GM23248 (cell line): ENCODE measurements at regions not wholly inside any gene's neighbourhood (a gene's known extent, or its start where the extent isn't known, plus 50 kb on each side); places are given as distances from the start of the nearest gene placed in this dataset. TPM values are rescaled to one million over a fixed set of nuclear protein-coding genes. Genes with fewer than 3 reads are reported as not detected.

ENCODE experiments used
- DNase-seq: peaks from one replicate; pipeline ENCODE4 v3.0.0-alpha.2; 2015
- H2AFZ ChIP-seq: fragments of 200-600 bp; sonication (generic); 2 replicates; pipeline ENCODE4 v1.6.1; 2016; ENCODE audit warnings: antibody characterized with exemption
- H3F3A ChIP-seq: fragments of 200-600 bp; sonication (generic); 2 replicates; pipeline ENCODE4 v1.6.1; 2016; ENCODE audit warnings: mild to moderate bottlenecking, antibody characterized with exemption, mixed run types; ENCODE audit not compliant: insufficient read depth
- H3K27ac ChIP-seq: fragments of 200-600 bp; sonication (generic); 2 replicates; pipeline ENCODE4 v1.5.1; 2016; ENCODE audit warnings: mild to moderate bottlenecking
- H3K27me3 ChIP-seq: fragments of 200-600 bp; sonication (generic); replicated peaks from 2 replicates; pipeline ENCODE4 v1.6.1; 2016; ENCODE audit warnings: mild to moderate bottlenecking; ENCODE audit not compliant: insufficient read depth
- H3K36me3 ChIP-seq: fragments of 200-600 bp; sonication (generic); 2 replicates; pipeline ENCODE4 v1.6.1; 2016; ENCODE audit warnings: low read depth, mild to moderate bottlenecking
- H3K4me1 ChIP-seq: fragments of 200-600 bp; sonication (generic); 2 replicates; pipeline ENCODE4 v1.6.1; 2016; ENCODE audit warnings: mild to moderate bottlenecking; ENCODE audit not compliant: insufficient read depth
- H3K4me2 ChIP-seq: fragments of 200-600 bp; sonication (generic); one replicate; pipeline ENCODE4 v1.6.1; 2016; ENCODE audit warnings: mild to moderate bottlenecking; ENCODE audit not compliant: unreplicated experiment
- H3K4me3 ChIP-seq: fragments of 200-600 bp; sonication (generic); 2 replicates; pipeline ENCODE4 v1.5.1; 2016; ENCODE audit warnings: mild to moderate bottlenecking
- H3K79me2 ChIP-seq: fragments of 200-600 bp; sonication (generic); 2 replicates; pipeline ENCODE4 v1.6.1; 2016; ENCODE audit warnings: mild to moderate bottlenecking; ENCODE audit not compliant: insufficient read depth
- H3K9ac ChIP-seq: fragments of 200-600 bp; sonication (generic); 2 replicates; pipeline ENCODE4 v1.6.1; 2016; ENCODE audit warnings: mild to moderate bottlenecking
- H3K9me2 ChIP-seq: fragments of 200-600 bp; sonication (generic); 2 replicates; pipeline ENCODE4 v1.6.1; 2016; ENCODE audit warnings: mixed run types, mild to moderate bottlenecking, moderate library complexity; ENCODE audit not compliant: insufficient read depth
- H3K9me3 ChIP-seq: fragments of 200-600 bp; sonication (generic); one replicate; pipeline ENCODE4 v1.6.1; 2017; ENCODE audit warnings: low read depth
- H4K20me1 ChIP-seq: fragments of 200-600 bp; sonication (generic); 2 replicates; pipeline ENCODE4 v1.6.0; 2016; ENCODE audit not compliant: insufficient read depth
- EZH2 ChIP-seq: fragments of 200-600 bp; sonication (generic); IDR thresholded peaks from 2 replicates; pipeline ENCODE4 v1.6.1; 2018; ENCODE audit warnings: antibody characterized with exemption, mild to moderate bottlenecking; ENCODE audit not compliant: insufficient read depth, poor library complexity, severe bottlenecking
- EZH2phosphoT487 ChIP-seq: fragments of 200-600 bp; sonication (generic); IDR thresholded peaks from 2 replicates; pipeline ENCODE4 v1.6.1; 2018; ENCODE audit warnings: antibody characterized with exemption, moderate library complexity, mild to moderate bottlenecking, low read depth; ENCODE audit not compliant: insufficient read depth
- WGBS, 2 experiments: methylation state at CpG; one replicate each; pipeline ENCODE4 v1.1.6; 2015 to 2017; ENCODE audit warnings: low lambda C conversion rate in 2 of 2, low coverage in 1 of 2; ENCODE audit errors: missing lambda C conversion rate in 2 of 2; 5-methylcytosine and 5-hydroxymethylcytosine counted together
- in situ Hi-C: fragments of 300-500 bp; cut with MboI; formaldehyde crosslinking; loops from 2 replicates; pipeline ENCODE4 v1.15.0; 2020
- small RNA-seq: library from RNA; depleted of rRNA; stranded (forward); fragments of <200 nt; gene quantifications from one replicate; pipeline ENCODE3, GENCODE V24; 2014; ENCODE audit warnings: low read depth, low replicate concordance

DNA sequence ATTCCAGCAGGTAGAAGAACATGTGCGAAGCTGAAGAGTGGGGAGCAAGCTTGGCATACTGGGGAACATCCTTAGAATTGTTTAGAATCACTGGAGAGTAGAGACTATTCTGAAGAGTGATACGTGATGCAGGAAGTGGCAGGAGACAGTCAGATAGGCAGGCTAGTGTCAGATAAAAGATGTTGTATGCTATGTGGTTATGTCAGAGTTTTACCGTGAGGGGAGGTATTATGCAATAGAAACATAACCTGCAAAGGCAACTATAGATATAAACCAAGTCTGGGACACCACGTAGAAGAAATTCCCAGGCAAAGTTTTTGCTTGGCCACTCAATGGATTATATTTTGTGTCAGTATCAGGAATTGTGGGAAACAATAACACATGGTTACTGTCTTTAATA is 62.0 kb upstream of the ZSWIM2 start:
- no peaks in the 10 kb centered on the region for H3K9me3 ChIP-seq
- no peak overlapping the region for H3K4me3 ChIP-seq
- no peaks in the 10 kb centered on the region for H3K4me1 ChIP-seq
- H3K27me3 ChIP-seq = no peaks in the 10 kb centered on the region
- 56 to 58% methylated on average over 4 of the region's 4 CpGs for WGBS, 2 experiments
- H3K79me2 ChIP-seq = no peaks in the 10 kb centered on the region
- in situ Hi-C loops = no loop called here
- H3F3A ChIP-seq = no peaks in the 10 kb centered on the region
- no peak for DNase-seq
- TF ChIP-seq EZH2phosphoT487 = no peak
- TF ChIP-seq EZH2 = no peak
- H3K4me2 ChIP-seq = no peak overlapping the region
- no peaks in the 10 kb centered on the region for H3K36me3 ChIP-seq
- no peak overlapping the region for H3K27ac ChIP-seq
- no peak overlapping the region for H2AFZ ChIP-seq
- no peaks in the 10 kb centered on the region for H4K20me1 ChIP-seq
- no peaks in the 10 kb centered on the region for H3K9me2 ChIP-seq
- no peak overlapping the region for H3K9ac ChIP-seq

DNA sequence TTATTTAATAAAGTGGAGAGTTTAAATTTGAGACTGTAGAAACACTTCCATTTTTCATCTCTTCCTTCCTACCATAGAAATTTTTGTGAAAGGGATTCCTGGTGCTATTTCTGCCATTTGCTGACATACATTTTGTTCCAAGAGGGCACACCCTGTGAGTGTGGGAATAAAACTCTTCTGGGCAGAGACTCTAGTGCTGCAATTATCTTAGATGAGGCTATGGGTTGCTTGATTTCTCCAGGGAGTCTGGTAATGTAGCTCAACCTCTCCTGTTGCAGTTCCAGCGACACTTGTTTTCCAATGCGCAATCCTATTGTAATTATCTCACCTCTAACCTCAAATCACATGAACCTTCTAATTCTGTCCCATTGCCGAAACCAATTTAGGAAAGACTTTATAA is 60.1 kb upstream of the ZSWIM2 start:
- H3K27ac ChIP-seq = no peak overlapping the region
- no peaks in the 10 kb centered on the region for H3K27me3 ChIP-seq
- no peak overlapping the region for H3K9ac ChIP-seq
- no peak overlapping the region for H3K4me2 ChIP-seq
- 50 to 67% methylated on average over 3 of the region's 3 CpGs for WGBS, 2 experiments
- H3K36me3 ChIP-seq = no peaks in the 10 kb centered on the region
- H3F3A ChIP-seq = no peaks in the 10 kb centered on the region
- no peaks in the 10 kb centered on the region for H3K4me1 ChIP-seq
- in situ Hi-C loops = no loop called here
- TF ChIP-seq EZH2 = no peak
- no peak for TF ChIP-seq EZH2phosphoT487
- no peaks in the 10 kb centered on the region for H3K9me3 ChIP-seq
- H2AFZ ChIP-seq = no peak overlapping the region
- H3K4me3 ChIP-seq = no peak overlapping the region
- no peaks in the 10 kb centered on the region for H3K79me2 ChIP-seq
- H3K9me2 ChIP-seq = no peaks in the 10 kb centered on the region
- DNase-seq = no peak
- no peaks in the 10 kb centered on the region for H4K20me1 ChIP-seq

DNA sequence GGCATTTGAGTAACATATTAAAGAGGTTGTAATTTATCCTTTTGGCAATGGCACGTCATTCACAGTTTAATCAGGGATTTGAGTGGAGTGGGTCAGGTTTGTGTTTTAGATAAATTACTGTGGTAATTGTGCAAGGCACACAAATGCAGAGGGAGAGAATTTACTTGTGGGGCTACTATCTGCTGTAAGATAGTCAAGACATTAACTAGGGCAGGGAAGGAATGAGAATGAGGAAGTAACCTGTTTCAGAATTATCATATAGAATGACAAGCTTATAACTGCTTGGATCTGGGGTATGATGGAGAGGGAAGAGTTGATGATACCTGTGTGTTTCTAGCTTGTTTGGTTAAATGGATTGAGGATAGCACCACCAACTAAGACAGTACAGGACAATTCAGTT is 58.9 kb upstream of the ZSWIM2 start:
- Histone ChIP-seq H3K4me3 (no peak overlapping the region), H3K36me3 (no peaks in the 10 kb centered on the region), H3K27me3 (no peaks in the 10 kb centered on the region), H3K79me2 (no peaks in the 10 kb centered on the region), H3K9ac (no peak overlapping the region), H3F3A (no peaks in the 10 kb centered on the region), H3K4me1 (no peaks in the 10 kb centered on the region), H3K9me3 (no peaks in the 10 kb centered on the region), H3K27ac (no peak overlapping the region), H3K9me2 (no peaks in the 10 kb centered on the region), H4K20me1 (no peaks in the 10 kb centered on the region), H2AFZ (no peak overlapping the region), H3K4me2 (no peak overlapping the region)
- TF ChIP-seq EZH2 (no peak), EZH2phosphoT487 (no peak)
- DNase-seq = no peak
- 89 to 96% methylated on average over 1 of the region's 1 CpG for WGBS, 2 experiments
- in situ Hi-C loops = no loop called here

DNA sequence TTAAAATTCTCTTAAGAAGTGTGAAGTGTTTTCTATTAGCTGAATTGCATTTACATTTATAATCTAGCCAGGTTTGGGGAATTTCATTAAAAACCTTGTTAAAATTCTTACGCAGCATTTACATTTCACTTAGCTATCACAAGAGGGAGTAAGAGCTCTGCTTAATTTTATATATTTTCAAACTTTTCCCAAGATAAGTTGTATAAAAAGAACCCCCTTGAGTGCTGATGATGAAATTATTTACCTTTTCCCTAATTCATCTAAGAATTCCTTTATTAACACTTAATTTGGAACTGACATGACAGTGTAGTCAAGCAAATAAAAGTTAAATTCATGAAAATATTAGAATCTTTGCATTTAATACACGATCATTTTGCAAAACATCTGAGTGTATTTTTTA is 54.2 kb upstream of the ZSWIM2 start:
- H3K4me3 ChIP-seq = no peak overlapping the region
- no peak overlapping the region for H3K27ac ChIP-seq
- no peak overlapping the region for H3K9ac ChIP-seq
- TF ChIP-seq EZH2 (no peak), EZH2phosphoT487 (no peak)
- H3K9me2 ChIP-seq = no peaks in the 10 kb centered on the region
- no peaks in the 10 kb centered on the region for H3K36me3 ChIP-seq
- no peaks in the 10 kb centered on the region for H3K79me2 ChIP-seq
- no peaks in the 10 kb centered on the region for H3F3A ChIP-seq
- H3K9me3 ChIP-seq = no peaks in the 10 kb centered on the region
- H3K4me1 ChIP-seq = no peaks in the 10 kb centered on the region
- H3K27me3 ChIP-seq = no peaks in the 10 kb centered on the region
- DNase-seq = peak; percentile 41
- no peaks in the 10 kb centered on the region for H4K20me1 ChIP-seq
- 75 to 89% methylated on average over 2 of the region's 2 CpGs for WGBS, 2 experiments
- H2AFZ ChIP-seq = 0 out of 2 replicates have a peak overlapping the region, but pooled peaks have one; percentile 8
- in situ Hi-C loops = no loop called here
- no peak overlapping the region for H3K4me2 ChIP-seq

Small RNAs in the stretch of these regions (small RNA-seq; reads per million reads assigned to genes)
- gene RN7SKP42 (0.25 reads per million), gene RNU6-989P (not detected)
